GM12874 (cell line): ENCODE measurements at regions not wholly inside any gene's neighbourhood (a gene's known extent, or its start where the extent isn't known, plus 50 kb on each side); places are given as distances from the start of the nearest gene placed in this dataset.

Experiments
- TF ChIP-seq, protein P1 (sequence below): IDR thresholded peaks from 2 replicates; pipeline ENCODE4 v1.5.1; 2011; ENCODE audit warnings: low read depth, mild to moderate bottlenecking, control low read depth, low read length, moderate library complexity; ENCODE audit not compliant: insufficient read depth

DNA sequence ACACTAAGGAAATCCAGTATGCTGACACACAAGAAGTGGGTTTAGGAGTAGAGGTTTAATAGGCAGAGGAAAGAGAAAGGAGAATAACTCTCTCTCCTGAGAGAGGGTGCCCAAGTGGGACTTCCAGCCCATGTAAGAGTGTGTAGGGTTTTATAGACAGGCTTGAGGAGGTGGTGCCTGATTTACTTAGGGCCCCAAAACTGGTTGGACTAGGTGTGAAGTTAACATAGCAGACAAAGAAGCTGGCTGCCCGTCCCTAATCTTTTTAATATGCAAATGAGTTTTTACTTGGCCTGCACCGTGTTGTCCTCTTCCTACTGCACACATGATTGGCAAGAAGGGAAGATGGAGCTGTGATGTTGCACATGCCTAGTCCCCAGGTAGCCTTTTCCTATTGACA is 752.5 kb upstream of the SLITRK5 start:
- TF ChIP-seq, protein P1, sequence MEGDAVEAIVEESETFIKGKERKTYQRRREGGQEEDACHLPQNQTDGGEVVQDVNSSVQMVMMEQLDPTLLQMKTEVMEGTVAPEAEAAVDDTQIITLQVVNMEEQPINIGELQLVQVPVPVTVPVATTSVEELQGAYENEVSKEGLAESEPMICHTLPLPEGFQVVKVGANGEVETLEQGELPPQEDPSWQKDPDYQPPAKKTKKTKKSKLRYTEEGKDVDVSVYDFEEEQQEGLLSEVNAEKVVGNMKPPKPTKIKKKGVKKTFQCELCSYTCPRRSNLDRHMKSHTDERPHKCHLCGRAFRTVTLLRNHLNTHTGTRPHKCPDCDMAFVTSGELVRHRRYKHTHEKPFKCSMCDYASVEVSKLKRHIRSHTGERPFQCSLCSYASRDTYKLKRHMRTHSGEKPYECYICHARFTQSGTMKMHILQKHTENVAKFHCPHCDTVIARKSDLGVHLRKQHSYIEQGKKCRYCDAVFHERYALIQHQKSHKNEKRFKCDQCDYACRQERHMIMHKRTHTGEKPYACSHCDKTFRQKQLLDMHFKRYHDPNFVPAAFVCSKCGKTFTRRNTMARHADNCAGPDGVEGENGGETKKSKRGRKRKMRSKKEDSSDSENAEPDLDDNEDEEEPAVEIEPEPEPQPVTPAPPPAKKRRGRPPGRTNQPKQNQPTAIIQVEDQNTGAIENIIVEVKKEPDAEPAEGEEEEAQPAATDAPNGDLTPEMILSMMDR: no peak

DNA sequence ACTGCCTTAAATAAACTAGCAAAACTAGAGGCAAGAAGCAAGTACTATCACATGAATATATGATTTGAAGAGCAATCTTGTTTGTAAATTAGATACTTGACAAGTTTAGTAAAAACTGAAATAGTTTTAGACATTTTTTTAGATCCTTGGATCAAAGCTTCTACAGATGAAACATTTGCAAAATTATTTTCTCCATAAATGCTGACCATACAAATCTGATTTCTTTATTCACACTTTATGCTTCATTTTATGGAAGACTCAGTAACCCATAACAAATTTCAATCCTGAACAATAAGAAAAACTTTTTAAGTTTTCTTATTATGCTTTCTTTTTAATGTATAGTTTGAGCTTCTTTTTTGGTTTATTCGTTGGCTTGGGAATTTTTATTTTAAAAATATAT is 750.2 kb upstream of the SLITRK5 start:
- TF ChIP-seq, protein P1: no peak

DNA sequence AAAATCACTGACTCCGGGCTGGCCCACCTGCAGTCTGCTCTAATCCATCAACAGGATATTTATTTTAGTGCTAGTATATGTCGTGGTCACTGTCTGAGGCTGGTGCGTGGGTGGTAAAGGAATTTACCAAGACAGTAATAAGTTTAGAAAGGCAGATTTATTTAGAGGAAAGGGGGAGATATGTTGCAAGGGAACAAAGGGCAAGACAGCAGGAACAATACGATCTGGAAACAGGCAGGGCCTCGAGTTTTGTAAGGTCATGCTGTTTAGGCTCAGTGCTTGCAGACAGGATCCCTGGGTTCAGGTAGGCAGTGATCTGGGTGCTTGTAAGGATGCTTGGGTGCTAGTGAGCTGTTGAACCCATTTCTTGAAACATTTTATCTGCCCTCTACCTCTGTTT is 748.2 kb upstream of the SLITRK5 start:
- TF ChIP-seq, protein P1: no peak

DNA sequence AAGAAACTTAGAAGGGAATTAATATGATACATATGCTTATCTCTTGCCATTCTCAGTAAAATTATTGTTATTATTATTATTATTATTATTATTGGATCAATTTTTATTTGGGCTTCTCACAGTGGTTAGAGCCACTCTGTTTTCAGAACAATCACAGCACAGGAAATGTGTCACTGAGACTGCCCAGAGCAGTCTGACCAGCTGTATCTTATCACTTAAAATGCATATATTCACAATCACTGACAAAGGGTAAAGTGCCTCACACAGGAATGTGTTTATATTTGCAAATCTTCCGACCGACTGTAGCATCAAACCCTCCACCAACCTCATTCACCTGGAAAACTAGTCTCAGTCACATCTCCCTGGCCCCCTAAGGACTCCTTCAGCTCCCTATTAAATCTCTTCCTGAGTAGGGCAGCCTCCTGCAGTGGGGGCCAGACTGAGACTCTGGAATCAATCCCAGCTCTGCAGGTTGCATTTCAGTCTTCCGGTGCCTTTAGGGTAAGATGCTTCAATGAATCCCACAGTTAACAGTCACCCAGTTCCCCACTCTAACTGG is 738.3 kb upstream of the SLITRK5 start:
- TF ChIP-seq, protein P1: no peak

DNA sequence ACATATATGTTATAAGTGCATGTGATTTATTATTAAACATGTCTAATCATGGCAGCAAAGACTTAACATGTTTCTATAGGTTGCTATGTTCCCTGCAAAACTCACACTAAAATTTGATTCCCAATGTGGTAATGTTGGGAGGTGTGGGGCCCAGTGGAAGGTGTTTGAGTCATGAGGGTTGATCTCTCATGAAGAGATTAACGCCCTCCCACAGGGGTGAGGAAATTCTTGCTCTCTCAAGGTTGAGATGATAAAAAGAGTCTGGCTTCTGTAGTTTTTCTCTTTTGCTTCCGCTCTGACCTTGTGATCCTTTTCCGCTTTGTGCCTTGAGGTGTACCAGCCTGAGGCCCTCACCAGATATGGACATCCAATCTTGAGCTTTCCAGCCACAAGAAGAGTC is 737.5 kb upstream of the SLITRK5 start:
- TF ChIP-seq, protein P1: no peak

DNA sequence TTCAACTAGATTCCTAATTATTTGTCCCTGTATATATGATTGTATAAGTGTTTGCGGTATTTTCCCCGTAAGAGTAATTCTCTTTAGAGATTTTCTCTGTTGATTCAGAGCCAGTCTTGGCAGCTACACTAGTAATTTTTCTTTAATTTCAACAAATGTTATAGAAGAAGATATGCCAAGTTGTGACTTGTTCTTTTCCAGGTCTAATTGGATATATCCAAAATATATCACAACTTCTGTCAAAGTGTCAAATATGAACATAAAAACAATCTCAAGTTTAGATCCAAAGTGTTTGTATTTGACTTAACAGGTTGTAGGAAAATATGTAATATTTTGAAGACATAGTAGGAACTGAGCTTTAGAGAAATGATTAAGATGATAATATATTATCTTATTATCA is 733.9 kb upstream of the SLITRK5 start:
- TF ChIP-seq, protein P1: no peak

DNA sequence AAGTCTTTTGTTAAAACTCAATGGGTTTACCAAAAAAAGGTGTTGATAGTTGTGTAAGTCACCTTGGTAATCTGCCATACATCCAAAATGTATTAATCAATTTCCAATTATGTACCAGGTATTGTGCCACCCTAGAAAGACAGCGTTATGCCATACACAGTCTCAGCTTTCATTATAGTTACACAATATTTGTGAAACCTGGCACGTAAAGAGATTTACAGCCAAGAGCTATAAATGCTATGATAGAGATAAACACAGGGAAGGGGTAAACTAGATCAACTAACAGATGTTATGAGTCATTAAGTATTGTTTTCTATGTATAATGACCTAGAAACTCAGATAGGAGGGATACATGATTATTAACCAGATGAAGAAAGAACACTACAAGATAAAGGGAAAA is 725.6 kb upstream of the SLITRK5 start:
- TF ChIP-seq, protein P1: no peak

DNA sequence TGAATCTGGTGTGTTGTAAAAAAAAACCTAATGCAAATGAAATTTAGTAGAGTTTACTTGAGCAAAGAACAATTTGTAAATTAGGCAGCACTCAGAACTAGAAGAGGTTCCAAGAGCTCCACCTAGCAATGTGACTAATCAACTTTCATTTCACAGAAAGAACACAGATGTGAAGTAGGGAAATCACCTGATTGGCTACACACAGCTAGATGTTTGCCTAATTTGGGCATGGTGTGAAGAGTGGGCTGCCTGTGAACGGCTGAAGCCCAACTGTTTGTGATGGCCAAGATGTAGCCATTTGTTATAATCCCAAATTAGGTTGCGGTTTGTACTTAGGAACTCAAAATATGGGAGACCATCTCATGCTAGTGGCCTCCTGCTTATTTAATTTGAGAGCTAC is 724.4 kb upstream of the SLITRK5 start:
- TF ChIP-seq, protein P1: no peak
